22Rv1 (cell line): ENCODE measurements at regions not wholly inside any gene's neighbourhood (a gene's known extent, or its start where the extent isn't known, plus 50 kb on each side); places are given as distances from the start of the nearest gene placed in this dataset.

Experiments
- ZFX ChIP-seq: fragments of 450-650 bp; IDR thresholded peaks from 2 replicates; pipeline ENCODE4 v1.6.1; 2017; ENCODE audit warnings: antibody characterized with exemption, borderline replicate concordance
- TF ChIP-seq, protein P1 (sequence below): fragments of 450-650 bp; IDR thresholded peaks from 2 replicates; pipeline ENCODE4 v1.5.1; 2017; ENCODE audit warnings: mild to moderate bottlenecking

DNA sequence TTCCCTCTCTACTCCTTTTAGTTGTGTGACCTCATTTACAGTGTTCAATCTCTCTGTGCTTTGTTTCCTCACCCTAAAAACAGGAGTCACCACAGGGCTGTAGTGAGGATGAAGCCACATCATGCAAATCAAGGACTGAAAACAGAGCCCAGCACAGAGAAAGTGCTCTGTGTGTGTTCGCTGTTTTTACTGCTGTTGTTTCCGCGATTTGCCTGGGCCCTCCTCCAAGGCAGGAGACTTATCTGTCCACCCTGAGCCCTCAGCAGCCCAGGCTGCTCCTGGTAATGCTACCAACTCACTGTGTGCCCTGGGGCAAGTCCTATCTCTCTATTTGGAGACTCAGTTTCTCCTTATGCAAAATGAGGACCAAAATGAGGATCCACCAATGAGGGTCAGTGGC, 87.2 kb upstream of the NEURL1B start:
- TF ChIP-seq, protein P1, sequence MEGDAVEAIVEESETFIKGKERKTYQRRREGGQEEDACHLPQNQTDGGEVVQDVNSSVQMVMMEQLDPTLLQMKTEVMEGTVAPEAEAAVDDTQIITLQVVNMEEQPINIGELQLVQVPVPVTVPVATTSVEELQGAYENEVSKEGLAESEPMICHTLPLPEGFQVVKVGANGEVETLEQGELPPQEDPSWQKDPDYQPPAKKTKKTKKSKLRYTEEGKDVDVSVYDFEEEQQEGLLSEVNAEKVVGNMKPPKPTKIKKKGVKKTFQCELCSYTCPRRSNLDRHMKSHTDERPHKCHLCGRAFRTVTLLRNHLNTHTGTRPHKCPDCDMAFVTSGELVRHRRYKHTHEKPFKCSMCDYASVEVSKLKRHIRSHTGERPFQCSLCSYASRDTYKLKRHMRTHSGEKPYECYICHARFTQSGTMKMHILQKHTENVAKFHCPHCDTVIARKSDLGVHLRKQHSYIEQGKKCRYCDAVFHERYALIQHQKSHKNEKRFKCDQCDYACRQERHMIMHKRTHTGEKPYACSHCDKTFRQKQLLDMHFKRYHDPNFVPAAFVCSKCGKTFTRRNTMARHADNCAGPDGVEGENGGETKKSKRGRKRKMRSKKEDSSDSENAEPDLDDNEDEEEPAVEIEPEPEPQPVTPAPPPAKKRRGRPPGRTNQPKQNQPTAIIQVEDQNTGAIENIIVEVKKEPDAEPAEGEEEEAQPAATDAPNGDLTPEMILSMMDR: no peak
- no peak for TF ChIP-seq ZFX
